ENCODE measurements at regions not wholly inside any gene's neighbourhood (a gene's known extent, or its start where the extent isn't known, plus 50 kb on each side); places are given as distances from the start of the nearest gene placed in this dataset.

DNA sequence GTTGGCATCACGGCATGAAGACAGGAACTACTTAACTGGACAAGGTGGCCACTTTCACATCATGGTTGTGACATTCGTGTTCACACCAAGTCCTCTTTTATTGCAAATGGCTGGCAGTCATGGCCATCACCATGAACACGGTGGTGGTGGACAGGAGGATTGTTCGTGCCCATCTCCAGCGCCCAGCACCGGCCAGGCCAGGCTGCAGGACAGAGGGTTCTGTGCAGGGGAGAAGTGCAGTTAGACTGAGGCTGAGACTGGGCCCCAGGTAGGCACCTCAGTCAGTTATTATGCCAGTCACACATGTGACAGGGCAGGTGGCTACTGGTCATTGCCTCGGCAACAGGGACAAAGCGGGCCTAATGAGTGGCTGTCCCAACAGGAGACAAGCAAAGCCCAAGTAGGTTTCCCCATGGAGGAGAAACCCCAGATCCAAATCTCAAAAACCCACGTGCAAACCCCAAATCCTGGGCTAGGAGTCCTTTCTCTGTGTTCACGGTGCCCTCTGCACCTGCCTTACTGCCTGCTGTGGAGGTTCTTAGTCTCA, 468.1 kb upstream of the MYT1L start:
- H3K9me3 ChIP-seq: no peaks in the 10 kb centered on the region
- H3K4me3 ChIP-seq: no peak overlapping the region
- H3K27me3 ChIP-seq: no peaks in the 10 kb centered on the region
- H3K4me1 ChIP-seq: no peaks in the 10 kb centered on the region
- no peak overlapping the region for H3K27ac ChIP-seq
- intact Hi-C loops (cut with DNase I): no loop called here
- DNase-seq (ENCODE audit: low spot score in 2 of 2): no peak
- no peaks in the 10 kb centered on the region for H3K36me3 ChIP-seq
- TF ChIP-seq, protein P1, sequence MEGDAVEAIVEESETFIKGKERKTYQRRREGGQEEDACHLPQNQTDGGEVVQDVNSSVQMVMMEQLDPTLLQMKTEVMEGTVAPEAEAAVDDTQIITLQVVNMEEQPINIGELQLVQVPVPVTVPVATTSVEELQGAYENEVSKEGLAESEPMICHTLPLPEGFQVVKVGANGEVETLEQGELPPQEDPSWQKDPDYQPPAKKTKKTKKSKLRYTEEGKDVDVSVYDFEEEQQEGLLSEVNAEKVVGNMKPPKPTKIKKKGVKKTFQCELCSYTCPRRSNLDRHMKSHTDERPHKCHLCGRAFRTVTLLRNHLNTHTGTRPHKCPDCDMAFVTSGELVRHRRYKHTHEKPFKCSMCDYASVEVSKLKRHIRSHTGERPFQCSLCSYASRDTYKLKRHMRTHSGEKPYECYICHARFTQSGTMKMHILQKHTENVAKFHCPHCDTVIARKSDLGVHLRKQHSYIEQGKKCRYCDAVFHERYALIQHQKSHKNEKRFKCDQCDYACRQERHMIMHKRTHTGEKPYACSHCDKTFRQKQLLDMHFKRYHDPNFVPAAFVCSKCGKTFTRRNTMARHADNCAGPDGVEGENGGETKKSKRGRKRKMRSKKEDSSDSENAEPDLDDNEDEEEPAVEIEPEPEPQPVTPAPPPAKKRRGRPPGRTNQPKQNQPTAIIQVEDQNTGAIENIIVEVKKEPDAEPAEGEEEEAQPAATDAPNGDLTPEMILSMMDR (IDR thresholded peaks at IDR 0.05): no peak

DNA sequence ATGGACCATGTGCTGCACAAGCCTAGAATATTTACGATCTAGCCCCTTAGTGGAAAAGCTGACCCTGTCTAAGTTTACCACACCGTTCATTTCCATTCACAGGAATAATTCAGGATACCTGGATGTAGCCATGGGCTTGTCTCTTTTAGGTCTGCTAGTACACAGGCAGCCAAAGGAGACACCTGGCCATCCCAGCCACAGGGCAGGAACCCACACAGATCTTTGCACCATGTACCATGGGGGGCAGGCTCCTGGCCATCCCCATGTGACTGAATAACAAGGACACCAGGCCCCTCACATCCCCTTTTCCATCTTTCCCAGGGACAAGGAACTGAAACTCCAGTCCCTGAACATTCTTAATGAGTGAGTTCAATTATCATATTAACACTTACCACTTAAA, 467.3 kb upstream of the MYT1L start:
- no peaks in the 10 kb centered on the region for H3K27me3 ChIP-seq
- H3K9me3 ChIP-seq: no peaks in the 10 kb centered on the region
- no peak overlapping the region for H3K27ac ChIP-seq
- H3K4me3 ChIP-seq: no peak overlapping the region
- TF ChIP-seq, protein P1 (IDR thresholded peaks at IDR 0.05): no peak
- H3K36me3 ChIP-seq: no peaks in the 10 kb centered on the region
- no peaks in the 10 kb centered on the region for H3K4me1 ChIP-seq
- intact Hi-C loops (cut with DNase I): no loop called here
- DNase-seq (ENCODE audit: low spot score in 2 of 2): no peak

DNA sequence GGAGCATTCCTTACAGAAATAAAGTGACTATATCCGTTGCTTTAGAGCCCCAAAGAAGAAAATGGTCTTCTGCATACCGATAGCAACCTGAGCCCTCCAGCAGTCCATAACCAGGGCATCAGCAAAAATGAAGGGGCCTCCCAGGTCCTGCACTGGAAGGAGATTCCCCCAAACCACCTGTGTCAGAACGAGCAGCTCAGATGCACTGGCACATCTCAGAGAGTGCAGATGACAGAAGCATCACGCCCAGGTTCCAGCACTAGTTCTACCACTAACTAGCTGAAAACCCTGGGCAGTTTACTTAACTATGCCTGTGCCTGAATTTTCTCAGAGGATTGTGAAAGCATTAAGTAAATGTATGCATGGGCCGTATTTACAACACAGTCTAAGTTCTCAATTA, 466.7 kb upstream of the MYT1L start:
- DNase-seq (ENCODE audit: low spot score in 2 of 2): no peak
- no peaks in the 10 kb centered on the region for H3K27me3 ChIP-seq
- no peaks in the 10 kb centered on the region for H3K4me1 ChIP-seq
- no peak overlapping the region for H3K4me3 ChIP-seq
- H3K9me3 ChIP-seq: no peaks in the 10 kb centered on the region
- H3K27ac ChIP-seq: no peak overlapping the region
- TF ChIP-seq, protein P1 (IDR thresholded peaks at IDR 0.05): no peak
- intact Hi-C loops (cut with DNase I): no loop called here
- no peaks in the 10 kb centered on the region for H3K36me3 ChIP-seq

DNA sequence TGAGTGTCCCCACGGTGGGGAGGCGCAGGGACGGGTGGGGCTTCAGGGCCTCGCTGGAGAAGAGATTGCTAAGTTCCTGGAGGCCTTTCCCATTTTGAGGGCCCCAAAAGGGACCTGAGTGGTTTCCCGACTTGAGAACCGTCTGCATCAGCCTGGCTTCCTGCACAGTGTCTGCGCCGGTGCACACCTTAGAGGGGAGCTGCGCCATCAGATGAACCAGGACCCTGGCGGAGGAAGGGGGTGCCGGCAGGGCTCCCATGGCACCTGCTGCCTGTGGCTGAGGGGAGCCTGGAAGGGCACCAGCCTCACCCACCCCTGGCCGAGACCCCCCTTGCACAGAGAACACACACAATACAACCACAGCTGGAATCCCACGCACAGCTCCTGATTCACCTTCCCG, 465.1 kb upstream of the MYT1L start:
- Histone ChIP-seq H3K27me3 (no peaks in the 10 kb centered on the region), H3K9me3 (no peaks in the 10 kb centered on the region), H3K36me3 (no peaks in the 10 kb centered on the region), H3K4me1 (no peaks in the 10 kb centered on the region), H3K4me3 (no peak overlapping the region), H3K27ac (no peak overlapping the region)
- TF ChIP-seq, protein P1 (IDR thresholded peaks at IDR 0.05): no peak
- no peak for DNase-seq (ENCODE audit: low spot score in 2 of 2)
- intact Hi-C loops (cut with DNase I): no loop called here

DNA sequence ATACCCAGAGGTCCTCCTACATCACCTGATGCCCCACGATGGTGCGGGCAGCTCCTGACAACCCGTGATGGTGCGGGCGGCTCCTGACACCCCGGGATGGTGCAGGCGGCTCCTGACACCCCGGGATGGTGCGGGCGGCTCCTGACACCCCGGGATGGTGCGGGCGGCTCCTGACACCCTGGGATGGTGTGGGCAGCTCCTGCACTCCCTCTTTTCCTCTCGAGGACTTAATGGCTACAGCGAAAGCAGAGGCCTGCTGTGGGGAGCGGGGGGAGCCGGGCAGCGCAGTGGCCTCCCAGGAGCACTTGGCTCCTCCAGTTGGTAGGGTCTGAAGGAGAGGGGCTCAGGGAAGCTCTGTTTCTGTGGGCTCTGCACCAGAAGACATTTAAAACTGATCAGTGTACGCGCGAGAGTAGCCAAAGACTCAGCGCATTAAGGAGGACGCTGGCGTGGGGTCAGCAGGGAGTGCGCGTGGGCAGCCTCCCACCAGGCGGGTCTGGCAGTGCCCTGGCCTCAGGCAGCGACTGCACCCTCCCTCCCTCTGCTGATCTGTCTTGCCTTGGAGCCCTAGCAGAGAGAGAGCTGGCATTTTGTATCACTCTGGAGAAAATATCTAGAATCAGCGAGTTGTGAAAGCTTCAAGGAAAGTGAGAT, 464.5 kb upstream of the MYT1L start:
- intact Hi-C loops (cut with DNase I): no loop called here
- DNase-seq (ENCODE audit: low spot score in 2 of 2): no peak

More for the DNA sequence above, 464.5 kb upstream of the MYT1L start:
- H3K27me3 ChIP-seq: no peaks in the 10 kb centered on the region
- H3K27ac ChIP-seq: no peak overlapping the region
- no peaks in the 10 kb centered on the region for H3K4me1 ChIP-seq
- no peaks in the 10 kb centered on the region for H3K9me3 ChIP-seq
- H3K4me3 ChIP-seq: no peak overlapping the region
- TF ChIP-seq, protein P1 (IDR thresholded peaks at IDR 0.05): no peak
- no peaks in the 10 kb centered on the region for H3K36me3 ChIP-seq
